ENCODE measurements at regions not wholly inside any gene's neighbourhood (a gene's known extent, or its start where the extent isn't known, plus 50 kb on each side); places are given as distances from the start of the nearest gene placed in this dataset.
A peak's percentile ranks its signal among the peaks of the same experiment; 100 is the strongest.
"Not testable (repeated sequence)": the region's sequence is repeated elsewhere in the genome, so short reads cannot be mapped to it uniquely, and the experiment has no call there.

DNA sequence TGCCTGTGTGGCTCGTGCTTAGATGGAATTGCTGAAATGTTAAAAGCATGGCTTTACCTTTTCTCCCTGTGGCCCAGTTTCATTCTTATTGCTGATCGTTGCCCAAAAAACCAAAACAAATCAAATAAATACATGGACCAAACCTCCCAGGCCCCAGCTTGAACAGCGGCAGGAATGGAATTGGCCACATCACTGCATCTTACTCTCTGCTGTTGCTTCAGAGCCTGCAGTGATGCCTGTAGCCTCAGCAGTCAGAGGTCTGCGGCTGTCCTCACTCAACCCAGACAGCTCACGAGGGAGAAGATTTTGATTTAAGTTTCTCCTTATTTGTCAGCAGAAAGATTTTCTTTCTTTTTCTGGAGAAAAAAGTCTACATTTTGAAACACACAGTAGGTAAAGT lies 91.5 kb downstream of the NPIPB11 start:
- DNase-seq (no peak), ATAC-seq (ENCODE audit: low FRiP score) (no peak)
- Histone ChIP-seq H3K9me3 (ENCODE audit: control insufficient read depth, low read length) (no peaks in the 10 kb centered on the region), H3K27ac (ENCODE audit: low read depth in 1 of 2, low read length in 2 of 2) (no peak overlapping the region), H3K4me3 (ENCODE audit: low read length in 2 of 2) (no peak overlapping the region), H3K27me3 (ENCODE audit: control insufficient read depth in 1 of 2, insufficient read depth in 2 of 2, low read length in 1 of 2) (no peaks in the 10 kb centered on the region), H3K4me1 (ENCODE audit: control insufficient read depth in 1 of 2, insufficient read depth in 2 of 2, low read length in 2 of 2) (no peaks in the 10 kb centered on the region), H3K36me3 (ENCODE audit: control insufficient read depth in 1 of 2, insufficient read depth in 2 of 2, low read length in 1 of 2) (no peaks in the 10 kb centered on the region)
- 90% methylated on average over 5 of the region's 5 CpGs for WGBS, 2 donors
- intact Hi-C loops (cut with DNase I): loop anchor here (10.0 kb wide), 2 partner anchors 90 to 190 kb away; no protein-coding TSS in a partner anchor

DNA sequence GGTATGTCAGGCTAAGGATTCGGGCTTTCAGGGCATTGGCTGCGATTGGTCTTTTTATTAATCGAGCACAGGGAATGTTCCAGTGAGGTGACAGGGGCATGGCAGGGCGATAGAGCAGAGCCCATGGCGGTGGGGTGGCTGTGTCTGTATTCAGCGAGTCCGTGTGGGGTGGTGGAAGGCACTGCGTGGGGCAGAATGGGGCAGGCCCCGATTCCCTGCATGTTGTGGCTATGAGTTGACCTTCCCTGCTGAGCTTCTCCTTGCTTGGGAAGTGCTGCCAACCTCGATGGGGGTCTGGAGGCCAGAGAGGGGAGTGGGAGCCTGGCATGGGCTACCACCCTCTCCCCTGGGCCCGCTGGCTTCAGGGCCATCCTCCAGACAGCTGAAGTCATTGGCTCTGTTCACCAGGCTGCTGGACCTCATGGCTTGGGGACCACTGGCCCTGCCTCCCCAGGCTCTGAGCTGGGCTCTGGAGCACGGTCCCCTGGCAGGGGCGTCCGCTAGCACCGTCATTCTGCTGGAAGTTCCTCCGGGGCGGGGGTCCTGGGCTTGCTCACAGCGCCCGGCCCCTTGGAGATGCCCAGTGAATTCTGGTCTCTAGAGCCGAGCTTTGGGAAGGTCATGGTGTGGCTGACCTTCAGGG lies 92.1 kb downstream of the NPIPB11 start:
- Histone ChIP-seq H3K36me3 (ENCODE audit: control insufficient read depth in 1 of 2, insufficient read depth in 2 of 2, low read length in 1 of 2) (no peaks in the 10 kb centered on the region), H3K27ac (ENCODE audit: low read depth in 1 of 2, low read length in 2 of 2) (no peak overlapping the region), H3K4me1 (ENCODE audit: control insufficient read depth in 1 of 2, insufficient read depth in 2 of 2, low read length in 2 of 2) (no peaks in the 10 kb centered on the region), H3K4me3 (ENCODE audit: low read length in 2 of 2) (no peak overlapping the region), H3K9me3 (ENCODE audit: control insufficient read depth, low read length) (no peaks in the 10 kb centered on the region), H3K27me3 (ENCODE audit: control insufficient read depth in 1 of 2, insufficient read depth in 2 of 2, low read length in 1 of 2) (no peaks in the 10 kb centered on the region)
- DNase-seq: peak in 1 of 2 donors; percentile 44
- whole genome bisulfite sequencing, 2 donors: 92 to 94% methylated on average over 20 of the region's 20 CpGs
- intact Hi-C loops (cut with DNase I): loop anchor here (10.0 kb wide), 2 partner anchors 90 to 190 kb away; no protein-coding TSS in a partner anchor
- no peak for ATAC-seq (ENCODE audit: low FRiP score)

DNA sequence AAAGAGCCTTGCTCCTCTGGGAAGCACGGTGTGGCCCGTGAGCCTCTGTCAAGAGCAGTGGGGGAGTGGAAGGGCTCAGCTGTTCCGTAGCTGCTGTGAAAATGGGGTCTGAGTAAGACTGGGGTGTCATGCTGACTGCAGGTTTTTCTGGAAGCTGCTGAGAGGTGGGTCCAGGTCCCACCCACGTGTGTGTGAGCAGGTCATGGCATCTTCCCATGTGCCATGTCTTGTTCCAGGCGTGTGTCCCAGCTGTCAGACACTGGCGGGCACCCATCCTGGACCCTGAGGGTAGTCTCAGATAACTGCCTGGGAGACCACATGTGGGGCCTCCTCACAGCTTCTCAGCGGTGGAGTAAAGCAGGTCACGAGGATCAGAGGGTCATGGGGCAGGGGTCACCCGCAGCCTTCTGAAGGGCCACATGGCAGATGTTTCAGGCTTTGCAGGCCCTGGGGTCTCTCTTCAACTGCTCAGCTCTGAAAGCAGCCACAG lies 92.9 kb downstream of the NPIPB11 start:
- 84 to 89% methylated on average over 9 of the region's 9 CpGs for WGBS, 2 donors
- H3K36me3 ChIP-seq (ENCODE audit: control insufficient read depth in 1 of 2, insufficient read depth in 2 of 2, low read length in 1 of 2): no peaks in the 10 kb centered on the region

DNA sequence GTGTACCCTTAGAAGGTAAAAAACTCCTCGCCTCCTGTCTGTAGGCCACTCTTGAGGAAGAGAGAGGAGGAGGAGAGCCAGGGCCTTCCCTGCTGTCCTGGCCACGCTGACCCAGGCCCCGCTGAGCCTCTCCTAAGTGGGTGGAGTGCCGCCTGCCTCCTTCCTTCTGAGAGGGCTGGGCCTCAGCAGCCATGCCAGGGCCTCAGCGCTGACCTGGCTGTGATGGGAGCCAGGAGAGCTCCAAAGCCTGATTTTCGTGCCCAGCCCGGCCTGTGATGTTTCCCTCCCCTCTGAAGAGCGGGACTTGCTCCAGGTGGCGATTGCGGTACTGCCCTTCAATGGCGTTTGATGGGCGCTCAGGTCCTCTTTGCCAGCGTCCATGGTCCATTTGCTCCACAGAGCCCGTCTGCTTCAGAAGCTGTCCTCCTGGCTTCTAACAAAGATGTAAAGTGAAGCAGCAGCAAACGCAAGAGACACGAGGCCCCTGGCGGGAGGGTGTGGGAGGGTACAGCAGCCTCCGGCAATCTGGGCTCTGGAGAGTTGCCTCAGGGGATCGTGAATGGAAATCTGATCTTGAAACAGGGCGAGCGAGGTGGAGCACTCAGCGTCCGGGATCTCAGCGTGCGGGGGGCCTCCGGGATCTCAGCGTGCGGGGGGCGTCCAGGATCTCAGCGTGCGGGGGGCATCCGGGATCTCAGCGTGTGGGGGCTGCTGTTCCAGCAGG lies 93.5 kb downstream of the NPIPB11 start:
- Histone ChIP-seq H3K27ac (ENCODE audit: low read depth in 1 of 2, low read length in 2 of 2) (no peak overlapping the region), H3K4me3 (ENCODE audit: low read length in 2 of 2) (no peak overlapping the region), H3K4me1 (ENCODE audit: control insufficient read depth in 1 of 2, insufficient read depth in 2 of 2, low read length in 2 of 2) (no peaks in the 10 kb centered on the region), H3K9me3 (ENCODE audit: control insufficient read depth, low read length) (no peaks in the 10 kb centered on the region), H3K36me3 (ENCODE audit: control insufficient read depth in 1 of 2, insufficient read depth in 2 of 2, low read length in 1 of 2) (no peaks in the 10 kb centered on the region), H3K27me3 (ENCODE audit: control insufficient read depth in 1 of 2, insufficient read depth in 2 of 2, low read length in 1 of 2) (no peaks in the 10 kb centered on the region)
- intact Hi-C loops (cut with DNase I): loop anchor here (10.0 kb wide), 2 partner anchors 88 to 188 kb away; no protein-coding TSS in a partner anchor
- 91 to 93% methylated on average over 33 of the region's 33 CpGs for WGBS, 2 donors
- ATAC-seq (ENCODE audit: low FRiP score): no peak
- peak in 1 of 2 donors; percentile 59 for DNase-seq

More for the DNA sequence above, 92.9 kb downstream of the NPIPB11 start:
- DNase-seq (peak in 1 of 2 donors; percentile 49), ATAC-seq (ENCODE audit: low FRiP score) (no peak)
- Histone ChIP-seq H3K9me3 (ENCODE audit: control insufficient read depth, low read length) (no peaks in the 10 kb centered on the region), H3K27ac (ENCODE audit: low read depth in 1 of 2, low read length in 2 of 2) (no peak overlapping the region), H3K4me3 (ENCODE audit: low read length in 2 of 2) (no peak overlapping the region), H3K27me3 (ENCODE audit: control insufficient read depth in 1 of 2, insufficient read depth in 2 of 2, low read length in 1 of 2) (no peaks in the 10 kb centered on the region), H3K4me1 (ENCODE audit: control insufficient read depth in 1 of 2, insufficient read depth in 2 of 2, low read length in 2 of 2) (no peaks in the 10 kb centered on the region)
- intact Hi-C loops (cut with DNase I): loop anchor here (10.0 kb wide), 2 partner anchors 89 to 189 kb away; no protein-coding TSS in a partner anchor

DNA sequence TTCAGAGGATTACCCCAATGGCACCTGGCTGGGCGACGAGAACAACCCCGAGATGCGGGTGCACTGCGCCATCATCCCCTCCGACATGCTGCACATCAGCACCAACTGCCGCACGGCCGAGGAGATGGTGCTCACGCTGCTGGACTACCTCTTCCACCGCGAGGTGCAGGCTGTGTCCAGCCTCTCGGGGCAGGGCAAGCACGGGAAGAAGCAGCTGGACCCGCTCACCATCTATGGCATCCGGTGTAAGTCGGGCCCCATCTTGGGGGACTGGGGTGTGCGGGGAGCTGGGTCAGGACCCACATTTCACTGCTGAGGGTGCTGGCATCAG lies 94.2 kb downstream of the NPIPB11 start:
- H3K27me3 ChIP-seq (ENCODE audit: control insufficient read depth in 1 of 2, insufficient read depth in 2 of 2, low read length in 1 of 2); H3K36me3 ChIP-seq (ENCODE audit: control insufficient read depth in 1 of 2, insufficient read depth in 2 of 2, low read length in 1 of 2); H3K27ac ChIP-seq (ENCODE audit: low read depth in 1 of 2, low read length in 2 of 2); ATAC-seq (ENCODE audit: low FRiP score); H3K4me1 ChIP-seq (ENCODE audit: control insufficient read depth in 1 of 2, insufficient read depth in 2 of 2, low read length in 2 of 2); H3K9me3 ChIP-seq (ENCODE audit: control insufficient read depth, low read length); H3K4me3 ChIP-seq (ENCODE audit: low read length in 2 of 2): not testable (repeated sequence)
- intact Hi-C loops (cut with DNase I): loop anchor here (10.0 kb wide), 2 partner anchors 88 to 188 kb away; no protein-coding TSS in a partner anchor
- 93 to 96% methylated on average over 18 of the region's 18 CpGs for WGBS, 2 donors
- peak in 1 of 2 donors; percentile 57 for DNase-seq

DNA sequence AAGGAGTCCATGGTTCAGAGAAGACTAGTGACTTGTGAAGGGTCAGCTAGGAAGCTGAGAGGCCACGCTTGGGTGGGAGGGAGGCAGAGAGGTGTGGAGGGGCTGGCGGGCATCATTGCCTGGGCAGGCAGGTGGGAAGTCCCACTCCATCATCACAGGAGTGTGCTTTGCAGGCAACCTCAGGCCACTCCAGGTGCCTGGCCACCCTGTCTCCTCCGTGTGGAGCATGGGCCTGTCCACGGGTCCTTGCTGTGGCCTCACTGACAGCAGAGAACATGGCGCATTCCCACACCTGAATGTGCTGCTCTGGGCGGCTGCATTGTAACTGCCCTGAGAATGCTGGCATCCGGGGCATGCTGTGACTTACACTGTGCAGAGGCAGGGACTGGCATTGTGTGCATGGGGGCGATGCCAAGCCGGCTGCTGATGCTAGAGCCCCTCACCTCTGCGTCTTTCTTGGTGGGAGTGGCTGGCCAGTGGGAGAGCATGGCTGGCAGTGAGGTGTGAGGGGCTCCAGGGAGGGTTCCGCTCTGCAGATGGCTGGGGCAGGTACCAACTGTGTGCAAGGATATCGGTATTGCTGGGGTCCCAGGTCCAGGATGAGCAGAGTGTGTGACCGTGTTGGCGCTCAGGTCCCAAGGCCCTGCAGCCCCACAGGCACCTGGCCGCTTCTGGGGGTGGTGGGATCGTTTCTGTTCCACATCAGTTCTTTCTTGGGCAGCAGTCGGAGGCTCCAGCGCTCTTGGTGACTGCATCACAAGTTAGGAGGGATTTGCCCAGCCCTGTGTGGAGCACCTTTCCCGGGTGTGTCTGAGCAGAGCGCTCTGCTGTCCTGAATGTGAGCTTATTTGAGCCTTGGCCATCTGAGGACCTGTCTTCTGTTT lies 94.8 kb downstream of the NPIPB11 start:
- DNase-seq: peak in 1 of 2 donors; percentile 55
- WGBS, 2 donors: 93 to 94% methylated on average over 20 of the region's 20 CpGs
- intact Hi-C loops (cut with DNase I): loop anchor here (10.0 kb wide), 2 partner anchors 87 to 187 kb away; no protein-coding TSS in a partner anchor
- ATAC-seq (ENCODE audit: low FRiP score): no peak
- no peaks in the 10 kb centered on the region for H3K9me3 ChIP-seq (ENCODE audit: control insufficient read depth, low read length)
- H3K27ac ChIP-seq (ENCODE audit: low read depth in 1 of 2, low read length in 2 of 2): no peak overlapping the region
- H3K4me3 ChIP-seq (ENCODE audit: low read length in 2 of 2): no peak overlapping the region
- no peaks in the 10 kb centered on the region for H3K27me3 ChIP-seq (ENCODE audit: control insufficient read depth in 1 of 2, insufficient read depth in 2 of 2, low read length in 1 of 2)
- no peaks in the 10 kb centered on the region for H3K36me3 ChIP-seq (ENCODE audit: control insufficient read depth in 1 of 2, insufficient read depth in 2 of 2, low read length in 1 of 2)
- H3K4me1 ChIP-seq (ENCODE audit: control insufficient read depth in 1 of 2, insufficient read depth in 2 of 2, low read length in 2 of 2): no peaks in the 10 kb centered on the region

DNA sequence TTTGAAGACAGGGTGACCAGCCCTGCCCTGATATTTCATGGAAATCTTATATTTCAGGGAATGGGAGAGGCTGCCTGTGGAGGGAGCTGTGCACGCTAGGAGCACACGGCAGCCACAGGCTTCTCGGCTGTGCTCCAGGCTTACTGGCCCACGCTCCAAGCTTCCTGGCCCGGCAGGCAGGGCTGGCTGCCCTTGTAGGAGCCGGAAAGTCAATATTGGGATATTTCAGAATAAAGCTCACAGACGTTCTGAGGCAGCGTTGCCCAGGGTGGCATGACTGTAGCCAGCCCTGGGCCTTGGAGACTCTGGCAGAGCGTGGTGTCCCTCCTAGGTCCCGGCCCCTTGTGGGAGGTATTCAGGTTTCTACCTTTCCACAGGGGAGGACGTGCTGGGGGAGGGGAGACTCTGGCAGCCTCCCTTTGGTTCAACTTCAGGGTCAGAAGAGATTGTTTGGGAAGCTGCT lies 95.6 kb downstream of the NPIPB11 start:
- Histone ChIP-seq H3K27me3 (ENCODE audit: control insufficient read depth in 1 of 2, insufficient read depth in 2 of 2, low read length in 1 of 2) (no peaks in the 10 kb centered on the region), H3K27ac (ENCODE audit: low read depth in 1 of 2, low read length in 2 of 2) (no peak overlapping the region), H3K4me1 (ENCODE audit: control insufficient read depth in 1 of 2, insufficient read depth in 2 of 2, low read length in 2 of 2) (no peaks in the 10 kb centered on the region), H3K9me3 (ENCODE audit: control insufficient read depth, low read length) (no peaks in the 10 kb centered on the region), H3K4me3 (ENCODE audit: low read length in 2 of 2) (no peak overlapping the region), H3K36me3 (ENCODE audit: control insufficient read depth in 1 of 2, insufficient read depth in 2 of 2, low read length in 1 of 2) (no peaks in the 10 kb centered on the region)
- DNase-seq: peak; percentile 69 to 78
- WGBS, 2 donors: 35 to 41% methylated on average over 11 of the region's 11 CpGs
- ATAC-seq (ENCODE audit: low FRiP score): peak; percentile 65
- intact Hi-C loops (cut with DNase I): loop anchor here (10.0 kb wide), 2 partner anchors 86 to 186 kb away; no protein-coding TSS in a partner anchor

DNA sequence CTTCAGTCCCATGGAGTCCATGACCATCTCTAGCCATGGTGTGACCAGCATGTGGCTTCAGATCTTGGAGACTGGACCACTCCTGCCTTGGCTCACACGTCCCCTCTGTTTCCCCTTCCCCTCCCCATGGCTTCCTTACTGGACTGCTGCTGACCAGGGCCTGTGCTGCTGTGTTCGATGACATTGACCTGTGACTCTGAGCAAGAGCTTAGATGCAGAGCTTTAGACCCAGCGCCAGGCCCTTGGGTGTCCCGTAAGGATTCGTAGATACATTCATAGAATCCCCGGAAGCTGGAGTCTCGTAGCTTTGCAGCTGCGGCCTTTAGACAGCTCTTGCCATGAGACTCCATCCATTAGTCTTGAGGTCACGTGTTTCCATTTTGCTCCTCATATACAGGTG lies 96.3 kb downstream of the NPIPB11 start:
- H3K4me3 ChIP-seq (ENCODE audit: low read length in 2 of 2); H3K27me3 ChIP-seq (ENCODE audit: control insufficient read depth in 1 of 2, insufficient read depth in 2 of 2, low read length in 1 of 2); H3K4me1 ChIP-seq (ENCODE audit: control insufficient read depth in 1 of 2, insufficient read depth in 2 of 2, low read length in 2 of 2); ATAC-seq (ENCODE audit: low FRiP score); H3K9me3 ChIP-seq (ENCODE audit: control insufficient read depth, low read length); H3K27ac ChIP-seq (ENCODE audit: low read depth in 1 of 2, low read length in 2 of 2); H3K36me3 ChIP-seq (ENCODE audit: control insufficient read depth in 1 of 2, insufficient read depth in 2 of 2, low read length in 1 of 2): not testable (repeated sequence)
- DNase-seq: peak in 1 of 2 donors; percentile 57
- WGBS, 2 donors: 97 to 98% methylated on average over 8 to 9 of the region's 9 CpGs
- intact Hi-C loops (cut with DNase I): loop anchor here (10.0 kb wide), 2 partner anchors 85 to 185 kb away; no protein-coding TSS in a partner anchor

Data from aorta (tissue), 5 donors.